GM18499 (cell line): ENCODE measurements at regions not wholly inside any gene's neighbourhood (a gene's known extent, or its start where the extent isn't known, plus 50 kb on each side); places are given as distances from the start of the nearest gene placed in this dataset.

Experiments used
- ATAC-seq: cut with Tn5 transposase; IDR thresholded peaks from one replicate; pipeline ENCODE4 v1.9.1; 2021; ENCODE audit warnings: moderate number of reproducible peaks; ENCODE audit not compliant: insufficient read depth, unreplicated experiment

GRCh38 chr18:40782453-40783130 is 1172.4 kb upstream of the PIK3C3 start:
- no peak for ATAC-seq

- no peak for ATAC-seq
These were observed 1185.2 kb upstream of the PIK3C3 start for GRCh38 chr18:40769786-40770185.

GRCh38 chr18:40760251-40760650 is 1194.8 kb upstream of the PIK3C3 start:
- no peak for ATAC-seq

GRCh38 chr18:40754477-40754876 is 1200.6 kb upstream of the PIK3C3 start:
- ATAC-seq = no peak

- ATAC-seq = no peak
These were observed 1202.7 kb upstream of the PIK3C3 start for GRCh38 chr18:40752316-40752715.

- no peak for ATAC-seq
These were observed 1203.8 kb upstream of the PIK3C3 start for GRCh38 chr18:40751186-40751585.

- ATAC-seq = no peak
These were observed 1216.0 kb upstream of the PIK3C3 start for GRCh38 chr18:40739029-40739428.

GRCh38 chr18:40738321-40738880 is 1216.6 kb upstream of the PIK3C3 start:
- ATAC-seq = no peak

- ATAC-seq = no peak
These were observed 1246.3 kb upstream of the PIK3C3 start for GRCh38 chr18:40708726-40709125.

GRCh38 chr18:40707797-40708196 is 1247.2 kb upstream of the PIK3C3 start:
- no peak for ATAC-seq

- ATAC-seq = no peak
These were observed 1256.9 kb upstream of the PIK3C3 start for GRCh38 chr18:40698129-40698528.

GRCh38 chr18:40695526-40695925 is 1259.5 kb upstream of the PIK3C3 start:
- ATAC-seq = no peak

- no peak for ATAC-seq
These were observed 1262.2 kb upstream of the PIK3C3 start for GRCh38 chr18:40692871-40693270.

- no peak for ATAC-seq
These were observed 1265.0 kb upstream of the PIK3C3 start for GRCh38 chr18:40690062-40690461.

GRCh38 chr18:40687399-40687798 is 1267.6 kb upstream of the PIK3C3 start:
- ATAC-seq = no peak

GRCh38 chr18:40686836-40687235 is 1268.2 kb upstream of the PIK3C3 start:
- ATAC-seq = no peak

- ATAC-seq = no peak
These were observed 1269.8 kb upstream of the PIK3C3 start for GRCh38 chr18:40685219-40685618.

- ATAC-seq = no peak
These were observed 1276.7 kb upstream of the PIK3C3 start for GRCh38 chr18:40678318-40678717.

- no peak for ATAC-seq
These were observed 1278.4 kb upstream of the PIK3C3 start for GRCh38 chr18:40676668-40677067.

GRCh38 chr18:40673150-40673549 is 1281.9 kb upstream of the PIK3C3 start:
- no peak for ATAC-seq

GRCh38 chr18:40672590-40672989 is 1282.4 kb upstream of the PIK3C3 start:
- ATAC-seq = no peak

GRCh38 chr18:40670668-40671375 is 1284.2 kb upstream of the PIK3C3 start:
- ATAC-seq = no peak
